Epithelial cell of esophagus (primary cell): ENCODE measurements at regions not wholly inside any gene's neighbourhood (a gene's known extent, or its start where the extent isn't known, plus 50 kb on each side); places are given as distances from the start of the nearest gene placed in this dataset.

Experiments
- DNase-seq: peaks from one replicate; pipeline ENCODE4 v3.0.0; 2010; ENCODE audit warnings: low read depth
- H3K4me3 ChIP-seq: 2 replicates; pipeline ENCODE4 v1.5.1; 2011; ENCODE audit warnings: mild to moderate bottlenecking, low read length, control low read depth
- TF ChIP-seq, protein P1 (sequence below): IDR thresholded peaks from 2 replicates; pipeline ENCODE4 v1.5.1; 2011; ENCODE audit warnings: low read depth, mild to moderate bottlenecking, low read length, control low read depth, inconsistent platforms; ENCODE audit not compliant: insufficient read depth; ENCODE audit errors: missing control alignments

DNA sequence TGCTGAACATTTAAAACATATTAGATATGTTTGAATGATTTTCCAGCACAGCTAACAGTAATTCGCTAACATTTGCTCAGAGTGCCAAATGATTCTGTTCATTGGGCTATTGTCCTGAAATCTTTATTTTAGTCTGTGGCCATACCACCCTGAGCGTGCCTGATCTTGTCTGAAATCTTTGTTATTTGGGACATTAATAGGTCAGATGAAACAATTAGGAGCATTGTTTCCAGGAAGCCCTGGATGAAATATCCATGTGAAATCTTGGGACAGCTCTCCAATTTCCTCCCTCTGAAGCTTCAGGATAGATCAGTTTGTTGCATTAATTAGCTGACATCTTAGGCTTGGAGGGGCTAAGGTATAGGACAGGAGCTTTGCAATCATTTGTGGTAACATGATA, 512.0 kb downstream of the KIF20B start:
- TF ChIP-seq, protein P1, sequence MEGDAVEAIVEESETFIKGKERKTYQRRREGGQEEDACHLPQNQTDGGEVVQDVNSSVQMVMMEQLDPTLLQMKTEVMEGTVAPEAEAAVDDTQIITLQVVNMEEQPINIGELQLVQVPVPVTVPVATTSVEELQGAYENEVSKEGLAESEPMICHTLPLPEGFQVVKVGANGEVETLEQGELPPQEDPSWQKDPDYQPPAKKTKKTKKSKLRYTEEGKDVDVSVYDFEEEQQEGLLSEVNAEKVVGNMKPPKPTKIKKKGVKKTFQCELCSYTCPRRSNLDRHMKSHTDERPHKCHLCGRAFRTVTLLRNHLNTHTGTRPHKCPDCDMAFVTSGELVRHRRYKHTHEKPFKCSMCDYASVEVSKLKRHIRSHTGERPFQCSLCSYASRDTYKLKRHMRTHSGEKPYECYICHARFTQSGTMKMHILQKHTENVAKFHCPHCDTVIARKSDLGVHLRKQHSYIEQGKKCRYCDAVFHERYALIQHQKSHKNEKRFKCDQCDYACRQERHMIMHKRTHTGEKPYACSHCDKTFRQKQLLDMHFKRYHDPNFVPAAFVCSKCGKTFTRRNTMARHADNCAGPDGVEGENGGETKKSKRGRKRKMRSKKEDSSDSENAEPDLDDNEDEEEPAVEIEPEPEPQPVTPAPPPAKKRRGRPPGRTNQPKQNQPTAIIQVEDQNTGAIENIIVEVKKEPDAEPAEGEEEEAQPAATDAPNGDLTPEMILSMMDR = no peak
- H3K4me3 ChIP-seq = no peak overlapping the region
- no peak for DNase-seq

DNA sequence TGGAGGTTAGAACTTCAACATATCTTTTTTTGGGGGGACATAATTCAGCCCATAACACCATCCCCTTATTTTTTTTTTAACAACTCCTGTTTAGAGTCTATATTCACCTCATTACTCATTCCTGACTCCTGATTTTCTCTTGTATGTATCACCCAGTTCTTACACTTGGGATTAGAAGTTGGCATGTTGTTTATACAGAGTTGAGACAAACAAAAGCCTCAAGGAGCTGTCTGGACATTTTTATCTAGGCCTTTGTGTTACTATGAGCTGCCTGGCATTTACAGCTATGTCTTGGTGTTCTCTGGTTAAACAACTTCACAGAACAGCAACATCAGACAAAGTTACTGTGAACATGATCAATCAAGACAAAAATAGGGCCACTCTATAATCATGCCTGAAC, 517.5 kb downstream of the KIF20B start:
- DNase-seq = peak; percentile 39
- TF ChIP-seq, protein P1 = no peak
- no peak overlapping the region for H3K4me3 ChIP-seq

DNA sequence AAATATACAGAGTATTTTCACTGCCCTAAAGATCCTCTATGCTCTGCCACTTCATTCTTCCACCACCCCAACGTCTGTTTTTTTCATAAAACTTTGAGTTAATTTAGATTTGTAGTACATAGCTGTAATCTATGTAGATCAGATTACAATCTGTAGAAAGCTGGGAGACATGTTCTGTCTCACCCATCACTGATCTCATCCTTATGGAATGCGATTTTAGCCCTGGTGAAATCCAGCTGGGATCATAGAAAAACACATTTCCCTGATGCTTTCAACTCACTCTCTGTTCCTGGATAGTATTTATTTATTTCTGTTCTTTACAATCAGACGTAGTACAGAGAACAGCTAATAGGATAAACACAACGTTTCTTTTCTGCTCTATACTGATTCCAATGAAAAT, 521.0 kb downstream of the KIF20B start:
- no peak overlapping the region for H3K4me3 ChIP-seq
- TF ChIP-seq, protein P1 = no peak
- peak; percentile 86 for DNase-seq

DNA sequence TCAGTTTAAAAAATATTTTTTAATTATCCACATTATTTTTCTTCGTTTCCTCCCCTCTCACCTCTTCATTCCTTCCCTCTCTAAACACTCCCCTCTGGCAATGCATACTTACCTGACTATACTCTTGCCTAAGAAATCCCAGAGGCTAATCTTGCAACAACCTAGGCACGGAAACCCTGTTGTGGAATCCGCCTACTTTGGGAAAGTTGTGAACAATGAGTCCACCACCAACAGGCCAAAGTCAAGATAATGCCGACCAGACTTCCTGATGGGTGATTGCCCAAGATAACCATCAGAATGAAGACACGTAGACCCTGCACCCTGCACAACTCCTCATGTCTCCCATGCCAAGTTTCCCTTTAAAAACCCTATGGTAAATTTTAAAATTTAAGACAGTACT, 521.5 kb downstream of the KIF20B start:
- no peak overlapping the region for H3K4me3 ChIP-seq
- TF ChIP-seq, protein P1 = no peak
- DNase-seq = peak; percentile 82

DNA sequence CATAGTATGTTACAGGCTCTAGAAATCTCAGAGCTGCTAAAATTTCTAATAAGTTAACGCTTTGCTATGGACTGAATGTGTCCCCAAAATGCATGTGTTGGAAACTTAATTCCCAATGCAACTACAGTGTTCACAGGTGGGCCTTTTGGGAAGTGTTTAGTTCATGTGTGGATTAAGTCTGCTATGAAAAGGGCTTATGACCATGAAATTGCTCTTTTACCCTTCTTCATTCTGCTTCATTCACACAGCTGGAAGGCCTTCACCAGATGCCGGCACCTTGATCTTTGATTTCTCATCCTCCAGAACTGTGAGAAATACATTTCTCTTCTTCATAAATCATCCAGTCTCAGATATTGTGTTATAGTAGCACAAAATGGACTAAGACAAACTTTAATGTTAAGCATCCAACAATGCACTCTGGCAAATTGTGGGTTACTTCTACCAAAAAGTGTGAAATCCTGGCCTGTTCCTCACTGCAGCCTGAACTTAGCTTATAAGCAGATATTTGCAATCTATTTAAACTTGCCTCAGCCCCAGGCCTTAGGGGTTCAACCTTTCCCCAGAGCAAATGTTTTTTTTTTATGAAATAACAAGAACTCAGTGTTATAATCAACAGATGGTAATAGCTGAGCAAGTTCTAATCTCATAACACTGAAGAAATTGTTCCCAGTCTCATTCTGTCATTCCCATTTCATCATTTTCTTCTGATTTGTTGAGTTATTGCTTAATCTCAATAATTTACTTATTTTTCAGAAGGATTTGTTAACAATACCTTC, 523.6 kb downstream of the KIF20B start:
- no peak for DNase-seq
- TF ChIP-seq, protein P1 = no peak
- no peak overlapping the region for H3K4me3 ChIP-seq

DNA sequence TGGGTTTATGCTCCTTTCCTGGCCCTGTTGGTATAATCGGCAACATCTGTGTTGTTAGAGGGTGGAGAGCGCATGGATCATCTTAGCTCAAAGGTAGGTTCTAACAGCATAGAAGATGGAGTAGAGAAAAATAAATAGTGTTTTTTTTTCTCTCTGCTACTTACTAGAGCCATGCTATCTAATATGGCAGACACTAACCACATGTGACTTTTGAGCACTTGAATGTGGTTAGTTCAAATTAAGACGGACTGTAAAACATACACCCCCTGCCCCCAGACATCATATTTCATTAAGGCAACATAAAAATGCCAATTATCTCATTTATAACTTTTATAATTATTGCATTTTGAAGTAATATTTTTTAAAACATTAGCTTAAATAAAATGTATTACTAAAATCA, 525.1 kb downstream of the KIF20B start:
- TF ChIP-seq, protein P1 = no peak
- H3K4me3 ChIP-seq = no peak overlapping the region
- no peak for DNase-seq

DNA sequence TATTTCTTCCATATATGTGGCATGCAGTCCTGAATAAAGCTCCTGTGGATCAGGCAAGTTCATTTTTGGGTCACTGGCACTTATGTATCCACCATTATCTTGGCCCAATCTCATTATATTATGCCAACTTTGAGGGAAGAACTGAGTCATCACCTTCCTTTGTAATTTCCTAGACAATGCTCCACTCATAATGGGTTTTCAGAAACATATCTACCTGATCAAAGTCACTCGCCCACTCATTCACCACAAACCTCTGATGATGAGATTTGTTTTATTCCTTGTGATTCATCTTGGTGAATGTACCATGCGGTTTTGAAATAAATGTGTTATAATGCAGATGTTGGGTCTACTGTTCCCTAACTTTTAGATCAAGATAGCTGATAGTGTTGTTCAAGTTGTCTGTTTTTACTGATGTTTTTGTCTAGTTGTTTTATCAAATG, 525.8 kb downstream of the KIF20B start:
- TF ChIP-seq, protein P1 = no peak
- H3K4me3 ChIP-seq = no peak overlapping the region
- DNase-seq = peak; percentile 93
